ENCODE measurements at regions not wholly inside any gene's neighbourhood (a gene's known extent, or its start where the extent isn't known, plus 50 kb on each side); places are given as distances from the start of the nearest gene placed in this dataset.
"Not testable (repeated sequence)": the region's sequence is repeated elsewhere in the genome, so short reads cannot be mapped to it uniquely, and the experiment has no call there.

DNA sequence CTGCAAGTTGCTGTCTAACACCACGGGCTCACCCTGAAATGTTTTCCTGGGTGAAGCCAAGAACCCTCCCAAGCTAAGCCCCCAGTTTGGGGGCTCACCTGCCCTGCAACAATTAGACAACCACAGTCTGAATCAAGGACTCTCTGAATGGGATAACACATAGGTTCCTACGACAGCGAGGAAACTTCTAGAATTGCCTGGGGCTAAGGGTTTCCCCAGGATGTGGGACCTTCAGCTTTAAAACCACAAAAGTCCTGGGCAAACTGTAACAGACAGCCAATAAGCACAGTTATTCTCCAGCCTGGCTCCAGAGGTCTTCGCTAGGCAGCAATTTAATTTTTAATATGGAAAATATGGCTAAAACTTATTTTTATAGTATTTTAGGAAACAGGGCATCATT lies 162.6 kb downstream of the PRKX start:
- DNase-seq: no peak

DNA sequence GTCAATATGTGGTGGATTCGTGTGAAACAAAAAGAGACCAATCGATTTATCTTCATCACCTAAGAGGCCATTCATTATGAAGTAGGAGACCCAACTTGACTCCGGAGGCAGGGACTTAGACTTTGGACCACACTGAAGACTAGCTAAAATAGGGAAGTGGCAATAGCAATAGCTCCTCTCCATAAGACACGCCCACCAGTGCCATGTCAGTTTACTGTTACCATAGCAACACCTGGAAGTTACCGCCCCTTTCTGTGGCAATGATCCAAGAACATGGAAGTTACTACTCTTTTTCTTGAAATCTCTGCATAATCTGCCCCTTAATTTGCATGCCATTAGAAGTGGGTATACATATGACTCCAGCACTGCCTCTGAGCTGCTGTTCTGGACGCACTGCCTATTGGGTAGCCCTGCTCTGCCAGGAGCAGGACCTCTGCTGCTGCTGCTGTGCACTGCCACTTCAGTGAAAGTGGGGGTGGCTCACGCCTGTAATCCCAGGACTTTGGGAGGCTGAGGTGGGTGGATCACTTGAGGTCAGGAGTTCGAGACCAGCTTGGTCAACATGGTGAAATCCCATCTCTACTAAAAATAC lies 163.2 kb downstream of the PRKX start:
- peak; percentile 25 for DNase-seq

DNA sequence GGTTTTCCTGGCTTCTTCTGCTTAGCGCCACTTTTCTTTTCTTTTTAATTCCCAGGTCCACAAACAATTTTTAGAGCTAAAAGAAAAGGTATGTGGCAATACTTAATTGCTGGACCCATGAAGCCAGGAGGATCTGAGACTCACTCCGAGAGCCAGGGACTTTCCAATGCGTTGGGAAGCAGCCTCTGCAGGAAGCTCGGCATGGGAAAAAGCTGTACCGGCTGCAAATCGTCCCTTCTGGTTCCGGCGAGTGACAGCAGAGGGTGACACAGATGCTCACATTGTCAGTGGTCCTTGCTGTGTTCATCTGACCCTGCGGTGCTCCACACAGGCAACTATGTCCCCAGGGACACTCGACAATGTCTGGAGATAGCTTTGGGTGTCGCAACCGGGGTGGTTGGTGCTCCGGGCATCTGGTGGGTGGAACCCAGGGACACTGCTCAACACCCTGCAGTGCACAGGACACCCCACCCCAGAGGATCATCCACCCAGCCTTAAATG lies 164.0 kb downstream of the PRKX start:
- DNase-seq: peak; percentile 15

DNA sequence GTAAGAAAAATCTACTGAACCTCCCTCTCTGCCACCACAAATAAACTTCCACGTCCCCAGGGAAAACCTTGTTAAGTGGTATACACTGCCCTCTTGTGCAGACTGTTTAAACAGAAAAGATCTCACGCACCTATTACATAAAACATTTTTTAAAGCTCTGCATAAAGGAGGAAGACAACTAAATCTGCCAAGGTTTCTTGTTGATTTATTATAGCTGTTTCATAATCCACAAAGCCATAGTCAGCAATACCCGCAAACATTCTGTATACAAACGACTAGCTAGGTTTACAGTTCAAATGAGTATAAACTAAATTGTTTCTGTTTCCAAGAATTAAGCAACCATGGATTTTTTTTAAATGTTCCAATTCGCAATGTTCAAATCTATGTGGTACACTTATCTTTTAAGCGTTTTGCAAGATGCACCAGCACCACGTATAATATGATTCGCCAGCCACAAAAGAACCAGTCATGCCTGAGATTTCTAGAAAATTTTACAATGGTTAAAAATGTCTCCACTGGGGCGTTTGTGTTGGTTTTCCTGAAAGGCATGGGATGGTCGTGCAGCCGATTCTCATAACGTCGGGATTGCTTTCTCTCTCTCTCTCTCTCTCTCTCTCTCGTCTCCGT lies 164.6 kb downstream of the PRKX start:
- peak; percentile 59 for DNase-seq

DNA sequence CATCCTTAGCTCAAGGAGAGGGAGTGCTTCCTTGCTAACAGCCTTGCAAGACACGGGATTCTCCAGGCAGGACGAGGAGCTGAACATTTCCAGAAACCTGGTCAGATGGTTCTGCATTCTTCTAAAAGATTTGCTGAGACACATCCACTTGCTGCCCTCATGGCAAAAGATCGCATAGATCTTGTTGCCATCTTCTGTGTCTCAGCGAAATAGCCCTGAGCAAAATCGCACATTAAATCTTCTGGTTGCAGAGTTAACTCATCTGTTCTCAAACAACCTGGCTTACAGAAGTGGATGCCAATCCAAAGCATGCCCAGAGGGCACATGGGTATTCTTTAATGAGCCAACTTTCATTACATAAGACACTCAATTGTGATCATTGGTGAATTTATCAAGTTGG lies 167.5 kb downstream of the PRKX start:
- DNase-seq: no peak

DNA sequence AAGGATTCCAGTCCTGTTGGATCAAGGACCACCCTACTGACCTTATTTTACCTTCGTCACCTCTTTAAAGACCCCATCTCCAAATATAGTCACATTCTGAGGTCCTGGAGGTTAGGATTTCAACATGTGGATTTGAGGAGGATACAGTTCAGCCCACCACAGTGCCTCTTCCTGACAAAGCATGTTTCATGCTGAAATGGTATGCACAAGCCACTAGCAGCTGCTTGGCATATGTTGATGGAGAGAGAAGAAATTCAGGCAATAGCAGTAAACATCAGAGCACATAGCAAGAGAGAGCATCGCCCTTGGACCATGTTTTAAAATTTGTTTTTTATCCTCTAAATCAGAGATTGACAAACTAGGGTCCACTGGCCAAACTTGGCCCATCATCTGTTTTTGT lies 172.1 kb downstream of the PRKX start:
- DNase-seq: no peak

DNA sequence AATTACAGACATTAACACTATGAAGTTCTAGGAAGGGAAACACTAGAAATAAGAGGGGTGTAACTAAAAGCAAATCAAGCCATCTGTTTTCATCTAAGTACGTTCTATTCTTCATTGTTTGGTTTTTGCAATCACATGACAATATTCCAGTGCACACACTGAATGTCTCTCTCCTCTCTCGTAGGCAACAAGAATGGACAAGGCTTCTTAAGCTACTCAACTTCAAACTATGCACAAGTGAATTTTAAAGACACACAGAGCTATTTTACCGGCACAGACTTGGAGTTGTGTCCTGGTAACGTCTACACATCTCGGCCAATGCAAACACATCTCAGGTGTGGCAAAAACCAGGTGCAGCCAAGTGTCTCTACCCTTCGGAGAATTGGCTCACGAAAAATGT lies 173.3 kb downstream of the PRKX start:
- no peak for DNase-seq

DNA sequence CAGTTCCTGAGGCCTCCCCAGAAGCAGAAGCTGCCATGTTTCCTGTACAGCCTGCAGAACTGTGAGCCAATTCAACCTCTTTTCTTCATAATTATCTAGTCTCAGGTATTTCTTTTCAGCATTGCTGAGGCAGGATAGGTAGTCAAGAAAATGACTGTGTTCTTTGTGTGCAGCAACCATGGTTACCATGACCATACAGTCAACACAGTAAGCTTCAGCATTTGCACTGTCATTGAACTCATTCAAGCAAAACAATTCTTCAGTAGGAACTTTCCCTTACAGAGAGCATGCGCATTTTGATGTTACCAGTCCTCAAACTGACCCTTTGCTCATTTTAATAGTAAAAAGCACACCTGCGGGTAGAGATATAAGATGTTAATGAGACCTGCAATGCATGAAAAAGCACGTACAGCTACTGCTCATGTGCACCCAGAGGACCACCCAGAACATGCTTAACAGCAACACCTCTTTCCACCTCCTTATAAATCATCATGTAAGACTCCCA lies 180.8 kb downstream of the PRKX start:
- DNase-seq: no peak

DNA sequence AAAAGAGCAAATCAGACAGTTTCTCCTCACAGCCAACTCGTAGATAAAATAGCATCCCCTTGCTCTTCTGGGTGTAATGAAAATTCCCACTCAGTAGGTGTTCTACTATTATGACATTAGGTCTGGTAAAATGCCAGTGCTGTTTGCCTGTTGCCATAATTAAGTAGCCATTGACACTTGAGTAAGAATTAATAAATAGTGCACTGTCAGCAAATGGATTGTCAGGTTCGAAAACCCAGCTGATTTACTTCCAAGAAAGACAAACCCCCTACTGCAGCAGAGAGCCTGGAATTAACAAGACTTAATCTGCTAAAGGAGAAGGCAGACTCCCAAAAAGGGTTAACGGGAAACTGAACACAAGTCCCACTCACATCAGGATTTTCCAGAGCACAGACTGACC lies 182.0 kb downstream of the PRKX start:
- DNase-seq: not testable (repeated sequence)

DNA sequence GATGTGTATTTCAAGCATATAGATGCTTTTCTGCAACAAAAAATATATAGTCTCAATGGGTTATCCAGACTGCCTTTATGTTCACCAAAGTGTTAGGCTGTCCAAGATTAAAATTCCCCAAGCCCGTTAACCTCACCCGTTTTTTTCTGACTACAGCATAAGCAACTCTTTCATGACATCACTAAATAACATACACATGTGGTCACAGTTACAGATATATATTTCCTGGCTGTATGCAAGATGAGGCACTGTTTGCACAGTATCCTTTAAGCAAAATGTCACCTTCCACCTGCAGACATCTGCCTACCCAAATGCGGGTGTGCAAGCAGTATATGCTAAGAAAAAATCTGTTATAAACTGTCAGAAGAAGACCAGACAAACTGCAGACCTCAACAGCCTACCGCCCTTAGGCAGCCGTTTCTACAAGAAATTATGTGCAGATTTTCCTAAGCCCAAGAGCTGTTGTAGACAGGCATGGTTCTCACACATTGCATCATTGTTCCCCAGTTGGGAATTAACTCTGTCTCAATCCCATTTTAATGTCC lies 183.1 kb upstream of the MXRA5 start:
- no peak for DNase-seq

DNA sequence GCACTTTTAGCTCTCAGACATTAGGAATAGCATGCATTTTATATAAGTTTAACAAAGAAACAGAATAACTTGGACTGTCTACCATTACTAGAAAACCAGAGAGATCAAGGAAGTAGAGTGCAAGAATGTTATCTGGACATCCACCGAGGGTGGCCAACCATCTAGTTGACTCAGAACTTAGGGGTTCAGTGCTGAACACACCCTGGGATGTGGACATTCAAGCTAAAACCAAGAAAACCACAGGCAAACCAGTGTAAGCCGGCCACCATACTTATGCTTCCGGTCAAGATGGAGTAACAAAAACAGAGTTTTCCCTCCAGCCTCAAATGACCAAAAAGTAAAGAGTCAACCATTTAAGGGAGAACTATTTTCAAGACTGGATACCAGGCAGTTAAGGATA lies 181.4 kb upstream of the MXRA5 start:
- DNase-seq: no peak

DNA sequence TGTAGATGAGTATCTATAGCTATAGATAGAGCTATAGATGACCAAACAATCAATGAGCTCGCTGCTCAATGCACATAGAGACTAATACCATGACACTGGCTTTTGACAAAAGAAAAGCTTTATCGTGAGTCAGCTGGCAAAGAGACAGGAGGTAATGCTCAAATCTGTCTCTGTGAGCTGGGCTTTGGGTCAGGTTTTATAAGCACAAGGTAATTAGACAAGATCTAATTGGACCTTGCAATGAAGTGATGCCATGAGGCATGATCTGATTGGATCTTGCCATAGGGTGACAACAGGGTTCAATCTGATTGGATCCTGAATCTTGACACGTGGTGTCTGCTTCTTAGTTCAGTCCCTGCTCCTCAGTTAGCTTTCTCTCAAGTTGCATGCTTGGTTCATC lies 180.7 kb upstream of the MXRA5 start:
- no peak for DNase-seq

DNA sequence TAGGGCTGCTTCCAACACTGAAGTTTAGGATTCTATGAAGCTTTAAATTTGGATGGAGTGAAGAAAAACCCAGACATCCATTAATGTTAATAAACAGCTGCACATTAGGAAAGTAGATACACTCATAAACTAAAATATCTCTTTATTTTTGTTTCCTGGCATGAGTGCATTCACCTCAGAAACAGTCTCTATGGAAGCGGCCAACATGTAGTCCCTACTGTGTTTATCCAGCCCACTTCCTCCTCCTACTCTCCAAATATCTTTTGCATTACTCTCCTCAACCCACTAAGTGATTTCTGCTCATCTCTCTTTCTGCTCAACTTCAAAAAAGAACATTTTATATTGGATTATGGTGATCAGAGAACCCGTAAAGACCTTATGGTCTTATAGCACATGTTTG lies 180.3 kb upstream of the MXRA5 start:
- DNase-seq: no peak

DNA sequence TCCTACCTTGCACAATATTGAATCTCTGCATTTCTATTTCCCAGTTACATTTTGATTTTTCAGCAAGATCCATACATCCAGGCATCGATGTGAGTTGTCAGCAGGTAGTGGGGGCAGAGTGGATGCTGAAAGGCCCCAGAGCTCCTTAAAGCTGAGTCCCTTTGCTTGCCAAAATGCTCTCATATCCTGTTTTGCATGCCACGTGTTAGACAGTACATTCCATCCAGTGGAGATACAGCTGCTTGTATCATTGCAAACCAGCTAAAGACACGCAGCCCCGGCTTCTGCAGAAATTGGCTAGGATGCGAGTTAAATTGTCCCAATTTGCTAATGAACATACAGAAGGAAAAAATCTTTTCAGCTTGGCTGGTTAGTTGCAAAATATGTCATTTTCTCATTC lies 179.6 kb upstream of the MXRA5 start:
- no peak for DNase-seq

DNA sequence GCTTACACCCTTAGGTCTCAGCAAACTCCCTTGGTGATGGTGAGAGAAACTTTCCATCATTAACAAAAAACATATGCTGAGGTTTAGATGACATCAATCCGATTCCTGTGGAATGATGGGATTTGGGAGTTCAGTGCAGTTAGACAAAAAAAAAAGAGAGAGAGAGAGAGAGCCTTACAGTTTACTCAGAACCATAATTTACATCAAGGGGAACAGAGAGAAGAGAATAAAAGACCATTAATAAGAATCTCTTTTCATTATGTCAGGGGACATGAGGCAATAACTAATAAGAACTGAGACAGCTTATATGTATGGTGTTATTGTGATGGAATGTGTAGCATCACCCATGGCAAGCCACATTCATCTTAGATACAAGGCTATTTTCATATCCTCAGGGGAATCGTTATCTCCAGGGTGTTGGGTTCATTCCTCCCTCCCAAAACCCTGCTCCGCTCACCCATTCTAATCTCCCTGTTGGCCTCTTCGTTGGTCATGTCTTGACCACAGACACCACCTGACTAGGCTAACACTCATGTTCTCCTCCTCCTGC lies 175.7 kb upstream of the MXRA5 start:
- no peak for DNase-seq

DNA sequence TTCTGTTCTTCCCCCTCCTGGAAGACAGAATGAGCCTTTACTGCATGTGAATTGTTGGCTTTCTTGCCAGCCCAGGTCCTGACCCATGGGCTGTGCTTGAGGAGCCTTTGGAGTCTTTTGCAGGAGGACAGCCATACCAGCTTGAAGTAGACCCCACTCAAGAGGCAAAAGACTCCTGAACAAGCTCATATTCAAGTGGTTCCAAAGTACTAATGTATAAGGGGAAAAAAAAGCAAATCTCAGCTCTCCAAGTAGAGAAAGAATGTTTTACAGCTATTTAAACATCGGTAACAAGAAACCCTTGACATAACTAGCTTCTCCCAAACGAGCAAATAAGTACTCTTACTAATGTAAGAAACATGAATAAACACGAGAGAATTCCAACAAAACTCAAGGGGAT lies 174.9 kb upstream of the MXRA5 start:
- no peak for DNase-seq

DNA sequence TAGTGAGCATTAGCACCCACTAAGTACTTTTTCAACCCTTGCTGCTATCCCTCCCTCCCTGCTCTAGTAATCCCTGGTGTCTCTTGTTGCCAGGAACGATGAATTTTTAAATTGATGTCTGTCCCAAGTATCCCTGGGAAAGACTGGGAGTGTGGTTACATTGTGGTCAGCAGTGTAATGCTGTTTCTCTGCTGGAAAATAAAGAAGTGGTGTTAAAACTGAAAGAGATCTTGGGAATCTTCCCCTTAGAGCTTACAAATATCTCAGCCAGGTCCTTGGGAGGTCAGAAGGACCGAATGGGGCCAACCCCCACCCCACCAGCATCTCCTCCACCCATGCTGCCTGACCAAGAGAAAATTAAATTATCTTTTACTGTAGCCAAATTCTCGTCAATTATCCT lies 174.5 kb upstream of the MXRA5 start:
- no peak for DNase-seq

DNA sequence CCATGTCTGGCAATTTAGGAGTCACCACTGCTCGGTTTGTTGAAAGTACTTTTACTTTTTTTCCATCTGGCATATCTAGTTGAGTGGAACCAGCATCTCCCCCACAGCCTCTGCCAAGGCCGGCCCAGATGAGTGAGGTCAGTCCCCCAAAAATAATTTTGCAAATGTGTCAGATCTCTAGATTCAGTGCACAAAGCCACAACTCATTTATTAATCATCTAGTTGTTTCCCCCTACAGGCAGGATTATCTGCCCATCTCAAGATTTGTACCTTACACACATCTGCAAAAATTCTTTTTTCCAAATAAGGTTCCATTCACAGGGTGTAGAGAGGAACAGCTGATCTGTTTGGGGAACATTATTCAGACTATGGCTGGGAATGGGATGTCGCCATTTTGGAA lies 174.0 kb upstream of the MXRA5 start:
- no peak for DNase-seq

DNA sequence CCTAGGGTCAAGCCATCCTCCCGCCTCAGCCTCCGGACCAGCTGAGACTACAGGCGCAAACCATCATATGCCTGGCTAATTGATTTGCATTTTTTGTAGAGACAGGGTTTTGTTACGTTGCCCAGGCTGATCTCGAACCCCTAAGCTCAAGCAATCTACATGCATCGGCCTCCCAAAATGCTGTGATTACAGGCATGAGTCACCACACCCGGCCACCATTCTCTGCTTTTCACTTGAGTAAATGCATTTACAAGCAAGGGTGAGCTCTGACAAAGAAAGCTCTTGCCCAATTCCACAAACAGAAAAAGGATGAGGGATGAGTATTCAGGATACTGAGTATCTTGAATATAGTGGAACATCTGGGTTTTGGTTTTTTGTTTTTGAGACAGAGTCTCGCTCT lies 172.9 kb upstream of the MXRA5 start:
- not testable (repeated sequence) for DNase-seq

DNA sequence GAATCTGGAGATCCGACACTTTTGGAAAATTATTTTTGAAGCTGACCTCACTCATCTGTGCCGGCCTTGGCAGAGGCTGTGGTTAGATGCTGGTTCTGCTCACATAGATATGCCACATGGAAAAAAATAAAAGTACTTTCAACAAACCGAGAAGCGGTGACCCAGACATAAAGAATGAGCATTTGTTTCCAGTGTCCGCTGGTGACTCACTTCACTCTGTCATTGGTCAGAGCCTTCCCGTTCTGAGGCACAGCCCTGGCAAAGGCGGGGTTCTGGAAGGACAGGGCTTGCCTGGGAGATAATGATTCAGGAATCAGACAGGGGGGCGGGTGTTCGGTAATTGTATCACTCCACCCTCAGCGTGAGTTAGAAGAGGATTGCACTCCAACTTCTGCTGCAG lies 172.4 kb upstream of the MXRA5 start:
- DNase-seq: no peak

DNA sequence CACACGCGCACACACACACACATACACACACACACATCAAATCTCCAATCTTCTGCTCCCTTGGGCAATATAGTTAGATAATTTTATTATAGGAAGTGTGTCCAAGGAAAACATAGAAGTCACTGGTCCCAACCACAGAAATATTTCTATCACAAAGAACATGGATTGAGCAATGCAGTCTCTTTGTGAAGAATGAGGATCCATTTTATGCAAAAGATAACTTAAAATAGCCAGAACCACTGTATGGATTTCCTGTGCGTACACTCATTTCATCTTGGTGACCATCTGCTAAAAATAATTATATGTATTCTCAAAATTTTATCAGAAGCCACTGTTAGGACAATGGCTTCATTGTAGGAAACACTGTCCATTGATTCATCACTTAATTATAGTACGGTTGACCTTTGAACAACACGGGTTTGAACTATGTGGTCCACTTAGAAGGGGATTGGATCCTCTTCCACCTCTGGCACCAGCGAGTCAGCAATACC lies 169.6 kb upstream of the MXRA5 start:
- DNase-seq: no peak

DNA sequence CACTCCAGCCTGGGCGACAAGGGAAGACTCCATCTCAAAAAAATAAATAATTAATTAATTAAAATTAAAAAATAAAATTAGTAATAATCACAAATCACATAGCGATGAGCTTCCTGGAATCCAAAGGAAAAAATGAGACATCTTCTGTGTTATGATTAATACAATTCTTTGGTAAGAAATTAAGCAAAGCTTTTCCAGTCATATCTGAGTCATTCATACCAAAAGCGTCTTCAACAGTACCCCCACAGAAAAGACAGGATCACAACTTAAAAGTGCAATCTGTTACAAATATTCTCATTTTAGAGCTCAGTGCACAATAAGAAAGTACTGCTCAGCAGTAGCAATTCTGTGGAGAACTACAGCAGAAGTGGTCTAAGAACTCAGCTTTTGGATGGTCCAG lies 168.5 kb upstream of the MXRA5 start:
- DNase-seq: no peak

DNA sequence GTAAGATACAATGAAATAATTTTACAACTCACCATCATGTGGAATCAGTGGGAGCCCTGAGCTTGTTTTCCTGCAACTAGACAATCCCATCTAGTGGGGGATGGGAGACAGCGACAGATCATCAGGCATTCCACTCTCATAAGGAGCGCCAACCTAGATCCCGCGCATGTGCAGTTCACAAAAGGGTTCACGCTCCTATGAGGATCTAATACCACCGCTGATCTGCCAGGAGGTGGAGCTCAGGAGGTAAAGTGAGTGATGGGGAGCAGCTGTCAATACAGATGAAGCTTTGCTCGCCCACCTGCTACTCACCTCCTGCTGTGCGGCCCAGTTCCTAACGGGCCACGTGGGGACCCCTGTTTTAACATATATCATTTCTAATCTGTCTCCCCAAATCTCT lies 165.7 kb upstream of the MXRA5 start:
- not testable (repeated sequence) for DNase-seq

DNA sequence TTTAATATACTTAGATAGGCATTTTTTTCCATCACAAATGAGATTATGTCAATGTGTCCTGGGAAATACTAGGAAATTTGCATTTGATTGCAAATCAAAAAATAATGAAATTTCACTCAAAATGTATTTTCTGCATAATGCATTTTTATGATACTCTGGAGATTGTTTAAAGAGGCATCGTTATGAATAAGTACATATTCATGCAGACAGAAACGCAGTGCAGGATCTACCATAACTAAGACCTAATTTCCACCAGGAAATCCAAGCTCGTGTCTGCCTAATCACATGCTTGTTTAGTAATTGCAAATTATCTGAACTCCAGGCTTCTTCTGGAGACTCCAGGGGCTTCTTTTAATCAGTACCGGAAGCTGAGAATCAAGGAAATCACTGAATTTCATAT lies 163.5 kb upstream of the MXRA5 start:
- no peak for DNase-seq

Data from NCI-H748 treated with DMSO at 0.1 percent for 48 hours (cell line).